LNCAP (cell line): ENCODE measurements at regions not wholly inside any gene's neighbourhood (a gene's known extent, or its start where the extent isn't known, plus 50 kb on each side); places are given as distances from the start of the nearest gene placed in this dataset.

Experiments
- CTCF ChIP-seq: fragments of 450-650 bp; IDR thresholded peaks from 2 replicates; pipeline ENCODE4 v1.5.1; 2017; ENCODE audit warnings: mild to moderate bottlenecking

- no peak for TF ChIP-seq CTCF
Observed at GRCh38 chr3:74173090-74173489, 441.4 kb downstream of the CNTN3 start.

- no peak for TF ChIP-seq CTCF
Observed at GRCh38 chr3:74167926-74168325, 446.5 kb downstream of the CNTN3 start.

- no peak for TF ChIP-seq CTCF
Observed at GRCh38 chr3:74165211-74165610, 449.2 kb downstream of the CNTN3 start.

- no peak for TF ChIP-seq CTCF
Observed at GRCh38 chr3:74149466-74149865, 465.0 kb downstream of the CNTN3 start.

GRCh38 chr3:74145277-74145676 lies 469.2 kb downstream of the CNTN3 start:
- TF ChIP-seq CTCF = no peak

- TF ChIP-seq CTCF = peak; percentile 37
Observed at GRCh38 chr3:74139648-74140047, 474.8 kb downstream of the CNTN3 start.

- no peak for TF ChIP-seq CTCF
Observed at GRCh38 chr3:74137790-74138189, 476.7 kb downstream of the CNTN3 start.

- TF ChIP-seq CTCF = no peak
Observed at GRCh38 chr3:74135808-74136207, 478.7 kb downstream of the CNTN3 start.
